ENCODE measurements at regions not wholly inside any gene's neighbourhood (a gene's known extent, or its start where the extent isn't known, plus 50 kb on each side); places are given as distances from the start of the nearest gene placed in this dataset.

- ATAC-seq, result no peak
- TF ChIP-seq ZFP30 (CRISPR knock-in tag; IDR thresholded peaks at IDR 0.05) (no peak), GLIS3 (CRISPR knock-in tag; IDR thresholded peaks at IDR 0.05) (no peak), ZNF8 (CRISPR knock-in tag; IDR thresholded peaks at IDR 0.05) (no peak), TCF4 (CRISPR knock-in tag; IDR thresholded peaks at IDR 0.05; ENCODE audit: borderline replicate concordance) (no peak), CSRNP3 (CRISPR knock-in tag; IDR thresholded peaks at IDR 0.05) (no peak), PPARA (CRISPR knock-in tag; IDR thresholded peaks at IDR 0.05; ENCODE audit: borderline replicate concordance) (no peak), BACH2 (CRISPR knock-in tag; IDR thresholded peaks at IDR 0.05; ENCODE audit: borderline replicate concordance) (no peak), CSDC2 (CRISPR knock-in tag; IDR thresholded peaks at IDR 0.05) (no peak), ZNF70 (CRISPR knock-in tag; IDR thresholded peaks at IDR 0.05) (no peak), ZFP3 (CRISPR knock-in tag; IDR thresholded peaks at IDR 0.05) (no peak), ESRRG (CRISPR knock-in tag; IDR thresholded peaks at IDR 0.05) (no peak)
- TF ChIP-seq, protein P1, sequence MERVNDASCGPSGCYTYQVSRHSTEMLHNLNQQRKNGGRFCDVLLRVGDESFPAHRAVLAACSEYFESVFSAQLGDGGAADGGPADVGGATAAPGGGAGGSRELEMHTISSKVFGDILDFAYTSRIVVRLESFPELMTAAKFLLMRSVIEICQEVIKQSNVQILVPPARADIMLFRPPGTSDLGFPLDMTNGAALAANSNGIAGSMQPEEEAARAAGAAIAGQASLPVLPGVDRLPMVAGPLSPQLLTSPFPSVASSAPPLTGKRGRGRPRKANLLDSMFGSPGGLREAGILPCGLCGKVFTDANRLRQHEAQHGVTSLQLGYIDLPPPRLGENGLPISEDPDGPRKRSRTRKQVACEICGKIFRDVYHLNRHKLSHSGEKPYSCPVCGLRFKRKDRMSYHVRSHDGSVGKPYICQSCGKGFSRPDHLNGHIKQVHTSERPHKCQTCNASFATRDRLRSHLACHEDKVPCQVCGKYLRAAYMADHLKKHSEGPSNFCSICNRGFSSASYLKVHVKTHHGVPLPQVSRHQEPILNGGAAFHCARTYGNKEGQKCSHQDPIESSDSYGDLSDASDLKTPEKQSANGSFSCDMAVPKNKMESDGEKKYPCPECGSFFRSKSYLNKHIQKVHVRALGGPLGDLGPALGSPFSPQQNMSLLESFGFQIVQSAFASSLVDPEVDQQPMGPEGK (CRISPR knock-in tag; IDR thresholded peaks at IDR 0.05; ENCODE audit: borderline replicate concordance), result no peak
- TF ChIP-seq, protein P2, sequence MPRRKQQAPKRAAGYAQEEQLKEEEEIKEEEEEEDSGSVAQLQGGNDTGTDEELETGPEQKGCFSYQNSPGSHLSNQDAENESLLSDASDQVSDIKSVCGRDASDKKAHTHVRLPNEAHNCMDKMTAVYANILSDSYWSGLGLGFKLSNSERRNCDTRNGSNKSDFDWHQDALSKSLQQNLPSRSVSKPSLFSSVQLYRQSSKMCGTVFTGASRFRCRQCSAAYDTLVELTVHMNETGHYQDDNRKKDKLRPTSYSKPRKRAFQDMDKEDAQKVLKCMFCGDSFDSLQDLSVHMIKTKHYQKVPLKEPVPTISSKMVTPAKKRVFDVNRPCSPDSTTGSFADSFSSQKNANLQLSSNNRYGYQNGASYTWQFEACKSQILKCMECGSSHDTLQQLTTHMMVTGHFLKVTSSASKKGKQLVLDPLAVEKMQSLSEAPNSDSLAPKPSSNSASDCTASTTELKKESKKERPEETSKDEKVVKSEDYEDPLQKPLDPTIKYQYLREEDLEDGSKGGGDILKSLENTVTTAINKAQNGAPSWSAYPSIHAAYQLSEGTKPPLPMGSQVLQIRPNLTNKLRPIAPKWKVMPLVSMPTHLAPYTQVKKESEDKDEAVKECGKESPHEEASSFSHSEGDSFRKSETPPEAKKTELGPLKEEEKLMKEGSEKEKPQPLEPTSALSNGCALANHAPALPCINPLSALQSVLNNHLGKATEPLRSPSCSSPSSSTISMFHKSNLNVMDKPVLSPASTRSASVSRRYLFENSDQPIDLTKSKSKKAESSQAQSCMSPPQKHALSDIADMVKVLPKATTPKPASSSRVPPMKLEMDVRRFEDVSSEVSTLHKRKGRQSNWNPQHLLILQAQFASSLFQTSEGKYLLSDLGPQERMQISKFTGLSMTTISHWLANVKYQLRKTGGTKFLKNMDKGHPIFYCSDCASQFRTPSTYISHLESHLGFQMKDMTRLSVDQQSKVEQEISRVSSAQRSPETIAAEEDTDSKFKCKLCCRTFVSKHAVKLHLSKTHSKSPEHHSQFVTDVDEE (CRISPR knock-in tag; IDR thresholded peaks at IDR 0.05), result no peak
- TF ChIP-seq, protein P3, sequence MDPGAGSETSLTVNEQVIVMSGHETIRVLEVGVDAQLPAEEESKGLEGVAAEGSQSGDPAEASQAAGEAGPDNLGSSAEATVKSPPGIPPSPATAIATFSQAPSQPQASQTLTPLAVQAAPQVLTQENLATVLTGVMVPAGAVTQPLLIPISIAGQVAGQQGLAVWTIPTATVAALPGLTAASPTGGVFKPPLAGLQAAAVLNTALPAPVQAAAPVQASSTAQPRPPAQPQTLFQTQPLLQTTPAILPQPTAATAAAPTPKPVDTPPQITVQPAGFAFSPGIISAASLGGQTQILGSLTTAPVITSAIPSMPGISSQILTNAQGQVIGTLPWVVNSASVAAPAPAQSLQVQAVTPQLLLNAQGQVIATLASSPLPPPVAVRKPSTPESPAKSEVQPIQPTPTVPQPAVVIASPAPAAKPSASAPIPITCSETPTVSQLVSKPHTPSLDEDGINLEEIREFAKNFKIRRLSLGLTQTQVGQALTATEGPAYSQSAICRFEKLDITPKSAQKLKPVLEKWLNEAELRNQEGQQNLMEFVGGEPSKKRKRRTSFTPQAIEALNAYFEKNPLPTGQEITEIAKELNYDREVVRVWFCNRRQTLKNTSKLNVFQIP (CRISPR knock-in tag; IDR thresholded peaks at IDR 0.05; ENCODE audit: borderline replicate concordance, low read depth), result no peak
Measured at GRCh38 chr2:10225291-10226037, 77.2 kb upstream of the HPCAL1 start.

DNA sequence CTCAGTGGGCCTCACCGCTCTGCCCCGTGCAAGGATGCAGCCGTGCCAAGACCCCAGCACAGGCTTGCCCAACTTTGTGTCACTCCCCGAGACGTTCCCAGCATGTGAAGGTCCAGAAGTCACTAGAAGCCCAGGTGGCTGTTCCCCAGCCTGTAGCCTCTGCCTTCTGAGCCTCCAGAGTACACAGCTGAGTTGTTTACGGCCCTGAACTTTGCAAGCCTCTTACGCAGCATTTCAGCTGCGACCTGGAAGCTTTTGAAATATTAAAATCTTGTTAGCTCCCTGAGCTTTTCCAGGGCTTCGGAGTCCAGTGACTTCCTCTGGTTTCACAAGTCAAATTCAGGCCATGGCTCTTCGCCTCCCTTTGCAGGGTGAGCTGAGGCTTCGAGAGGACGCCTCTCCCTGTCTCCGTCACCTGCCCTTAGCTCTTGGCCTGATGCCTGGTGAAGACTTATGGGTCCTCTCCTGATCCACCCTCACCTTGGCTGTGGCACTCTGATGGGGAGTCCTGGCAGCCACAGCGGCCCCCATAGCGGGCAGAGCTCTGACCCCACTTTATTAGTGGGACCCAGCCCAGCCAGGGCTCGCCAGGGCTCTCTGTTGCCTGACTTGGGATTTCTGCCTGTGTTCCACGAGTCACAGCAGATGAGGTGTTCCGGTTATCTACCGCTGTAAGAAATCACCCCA, 76.5 kb upstream of the HPCAL1 start:
- ATAC-seq, result no peak
- TF ChIP-seq CSRNP3 (CRISPR knock-in tag; IDR thresholded peaks at IDR 0.05) (no peak), CSDC2 (CRISPR knock-in tag; IDR thresholded peaks at IDR 0.05) (no peak), ARNTL (CRISPR knock-in tag; IDR thresholded peaks at IDR 0.05; ENCODE audit: borderline replicate concordance, low read depth) (no peak), SNAI2 (CRISPR knock-in tag; IDR thresholded peaks at IDR 0.05) (no peak), ZNF70 (CRISPR knock-in tag; IDR thresholded peaks at IDR 0.05) (no peak), GLIS3 (CRISPR knock-in tag; IDR thresholded peaks at IDR 0.05) (no peak), OSR1 (CRISPR knock-in tag; IDR thresholded peaks at IDR 0.05) (no peak)
- TF ChIP-seq, protein P2 (CRISPR knock-in tag; IDR thresholded peaks at IDR 0.05), result no peak
- TF ChIP-seq, protein P1 (CRISPR knock-in tag; IDR thresholded peaks at IDR 0.05; ENCODE audit: borderline replicate concordance), result no peak

All from SK-N-SH treated with all-trans-retinoic acid at 6 μM for 48 hours (cell line).